Superior temporal gyrus (tissue), 1 donor: ENCODE measurements at regions not wholly inside any gene's neighbourhood (a gene's known extent, or its start where the extent isn't known, plus 50 kb on each side); places are given as distances from the start of the nearest gene placed in this dataset.

Source experiments
- DNase-seq: peaks from one replicate; pipeline ENCODE4 v3.0.0-alpha.2; 2016; ENCODE audit errors: extremely low spot score

DNA sequence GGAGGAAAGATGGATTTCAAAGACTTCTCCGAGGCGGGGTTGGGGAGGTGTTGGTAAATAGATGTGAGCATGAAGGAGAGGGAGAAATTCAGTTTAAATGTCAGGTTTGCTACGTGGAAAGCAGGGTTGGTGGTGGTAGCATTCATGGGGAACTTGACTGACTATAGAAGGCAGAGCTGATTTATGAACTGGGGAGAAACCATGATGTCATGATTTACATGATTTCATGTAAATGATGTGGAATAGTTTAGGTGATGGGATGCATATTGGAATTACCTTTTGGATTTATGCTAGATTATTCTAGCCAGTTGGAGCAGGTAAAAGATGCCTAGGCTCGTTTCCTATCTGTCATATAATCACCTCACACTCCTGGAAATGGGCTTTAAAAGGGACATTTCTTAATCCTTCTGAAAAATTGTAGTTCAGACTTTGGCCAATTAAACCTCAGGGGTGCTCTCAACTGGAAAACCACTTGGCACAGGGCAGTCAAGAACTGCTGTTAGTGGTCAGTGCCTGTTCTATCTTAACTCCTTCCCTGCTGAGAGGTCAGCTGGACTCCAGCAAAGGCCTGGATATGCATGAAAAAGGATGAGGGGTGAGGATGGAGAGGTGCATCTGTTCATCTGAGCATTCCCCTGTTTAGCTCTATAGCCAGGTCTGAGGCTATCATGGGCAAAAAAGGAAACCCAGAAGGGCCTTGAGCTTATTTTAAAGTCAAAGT lies 50.1 kb upstream of the BASP1 start:
- DNase-seq, result no peak
